HG02588 (cell line): ENCODE measurements at regions not wholly inside any gene's neighbourhood (a gene's known extent, or its start where the extent isn't known, plus 50 kb on each side); places are given as distances from the start of the nearest gene placed in this dataset.
"Not testable (repeated sequence)": the region's sequence is repeated elsewhere in the genome, so short reads cannot be mapped to it uniquely, and the experiment has no call there.

Experiments used
- ATAC-seq: cut with Tn5 transposase; IDR thresholded peaks from one replicate; pipeline ENCODE4 v1.9.1; 2021; ENCODE audit warnings: mild to moderate bottlenecking, moderate library complexity; ENCODE audit not compliant: unreplicated experiment

DNA sequence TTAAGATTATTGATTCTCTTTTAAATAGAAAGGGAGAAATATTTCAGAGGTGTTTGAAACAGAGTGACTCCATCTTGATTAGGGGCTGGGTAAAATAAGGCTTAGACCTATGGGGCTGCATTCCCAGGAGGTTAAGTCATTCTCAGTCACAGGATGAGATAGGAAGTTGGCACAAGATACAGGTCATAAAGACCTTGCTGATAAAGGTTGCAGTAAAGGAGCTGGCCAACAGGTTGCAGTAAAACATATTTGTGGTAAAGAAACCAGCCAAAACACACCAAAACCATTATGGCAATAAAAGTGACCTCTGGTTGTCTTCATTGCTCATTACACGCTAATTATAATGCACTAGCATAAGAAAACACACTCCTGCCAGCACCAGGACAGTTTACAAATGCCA, 165.0 kb downstream of the SPIN4 start:
- ATAC-seq, result no peak

DNA sequence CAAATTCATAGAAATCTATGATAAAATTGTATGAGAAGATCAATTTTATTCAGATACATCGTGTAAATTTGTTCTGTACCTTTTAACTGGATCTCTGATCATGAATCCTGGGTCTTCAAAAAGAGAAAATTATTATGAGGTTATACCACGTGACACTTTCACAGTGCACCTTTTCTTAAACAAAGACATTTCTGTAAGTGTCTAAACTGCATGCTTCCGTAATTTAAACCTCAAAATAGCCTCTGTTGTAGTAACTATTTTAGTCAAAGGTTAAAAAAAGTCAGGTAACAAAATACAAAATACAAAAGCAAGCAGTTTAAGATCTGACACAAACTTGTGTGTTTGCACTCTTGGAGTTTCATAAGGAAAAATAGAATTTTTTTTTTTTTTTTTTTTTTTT, 171.3 kb downstream of the SPIN4 start:
- ATAC-seq, result not testable (repeated sequence)

DNA sequence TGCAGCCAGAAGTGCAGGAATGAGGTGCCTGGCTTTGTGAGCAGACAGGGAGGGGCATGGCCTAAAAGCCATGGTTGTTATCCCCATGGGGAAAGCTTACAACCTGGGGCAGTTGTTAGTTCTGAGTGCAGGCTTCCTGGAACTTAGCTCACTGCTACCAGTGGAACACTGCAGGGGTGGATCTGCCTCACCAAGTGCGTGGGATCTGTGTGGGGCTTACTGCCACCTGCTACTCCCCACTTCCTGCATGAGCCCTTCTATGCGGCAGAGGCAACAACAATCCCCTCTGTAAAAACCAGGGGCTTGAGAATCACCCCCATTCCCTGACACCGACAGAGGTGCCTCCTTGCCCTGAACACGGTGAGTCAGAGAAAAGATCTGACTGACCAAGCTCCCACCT, 174.6 kb downstream of the SPIN4 start:
- ATAC-seq, result not testable (repeated sequence)

DNA sequence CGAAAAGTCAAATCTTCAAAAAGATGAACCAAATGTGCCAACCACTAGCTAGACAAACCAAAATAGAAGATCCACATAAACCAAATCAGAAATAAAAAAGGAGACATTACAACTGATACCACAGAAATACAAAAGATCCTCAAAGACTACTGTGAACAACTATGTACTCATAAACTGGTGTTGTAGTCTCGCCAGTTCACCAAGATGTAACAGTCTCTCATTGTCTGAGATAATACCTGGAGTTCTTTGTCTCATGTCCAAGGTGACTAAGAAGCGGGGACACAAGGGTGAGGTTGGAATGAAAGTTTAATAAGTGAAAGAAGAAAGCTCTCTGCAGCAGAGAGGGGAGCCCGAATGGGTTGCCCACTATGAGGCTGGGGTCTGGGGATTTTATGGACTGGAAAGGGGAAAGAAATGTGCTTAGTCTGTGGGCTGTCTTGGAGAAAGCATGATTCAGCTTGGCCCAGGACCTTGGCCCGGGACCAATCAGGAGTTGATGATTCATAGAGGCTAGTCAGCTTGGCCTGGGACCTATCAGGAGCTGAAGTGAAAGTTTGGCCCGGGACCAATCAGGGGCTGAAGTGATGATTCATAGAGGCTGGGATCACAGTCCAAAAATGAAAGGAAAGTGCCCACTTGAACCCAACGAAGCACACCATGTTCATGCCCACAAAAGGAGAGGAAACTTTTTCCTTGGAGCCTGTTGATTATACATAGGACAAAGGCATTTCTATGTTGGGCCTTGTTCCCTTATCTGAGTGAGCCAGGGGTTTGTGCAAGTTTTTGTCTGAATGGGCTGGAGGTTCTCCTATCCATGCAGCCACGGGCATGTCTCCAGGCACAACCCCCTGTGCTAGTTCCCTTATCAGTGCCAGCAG, 177.1 kb downstream of the SPIN4 start:
- ATAC-seq, result not testable (repeated sequence)

DNA sequence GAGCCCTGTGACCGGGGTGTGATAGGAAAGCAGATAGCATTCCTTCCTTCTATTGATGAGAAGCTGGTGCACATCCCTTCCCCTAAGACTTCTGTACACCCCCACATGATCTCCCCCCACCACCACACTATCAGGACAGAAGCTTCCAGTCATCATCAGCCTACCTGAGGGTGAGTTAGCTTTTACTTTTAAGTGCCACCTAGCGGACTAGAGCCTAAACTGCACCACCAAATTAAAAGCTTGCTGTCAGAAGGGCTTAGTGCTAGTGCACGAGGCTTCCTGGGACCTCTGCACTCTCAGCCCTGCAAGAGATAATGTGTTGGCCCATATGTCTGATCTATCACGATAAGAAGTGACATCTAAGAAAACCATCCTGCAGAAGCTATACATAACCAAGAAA, 181.7 kb downstream of the SPIN4 start:
- not testable (repeated sequence) for ATAC-seq

DNA sequence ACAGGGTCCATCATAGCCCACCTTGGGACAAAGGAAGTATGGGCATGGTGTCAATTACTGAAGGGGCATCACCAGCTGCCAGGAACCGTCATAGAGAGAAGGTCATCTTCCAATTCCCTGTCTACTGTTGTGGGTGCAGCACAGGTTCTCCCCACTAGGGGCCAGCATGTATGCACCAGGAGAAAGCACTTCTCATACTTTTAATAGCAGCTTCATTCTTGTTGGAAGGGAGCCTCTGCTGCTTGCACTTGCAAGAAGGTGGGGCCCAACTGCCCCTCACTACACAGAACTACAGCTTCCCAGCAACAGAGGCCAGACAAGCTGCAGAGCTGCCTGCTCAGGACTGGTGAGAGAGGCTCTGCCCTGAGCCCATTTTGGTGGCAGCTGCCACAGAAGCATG, 182.2 kb downstream of the SPIN4 start:
- ATAC-seq, result not testable (repeated sequence)

DNA sequence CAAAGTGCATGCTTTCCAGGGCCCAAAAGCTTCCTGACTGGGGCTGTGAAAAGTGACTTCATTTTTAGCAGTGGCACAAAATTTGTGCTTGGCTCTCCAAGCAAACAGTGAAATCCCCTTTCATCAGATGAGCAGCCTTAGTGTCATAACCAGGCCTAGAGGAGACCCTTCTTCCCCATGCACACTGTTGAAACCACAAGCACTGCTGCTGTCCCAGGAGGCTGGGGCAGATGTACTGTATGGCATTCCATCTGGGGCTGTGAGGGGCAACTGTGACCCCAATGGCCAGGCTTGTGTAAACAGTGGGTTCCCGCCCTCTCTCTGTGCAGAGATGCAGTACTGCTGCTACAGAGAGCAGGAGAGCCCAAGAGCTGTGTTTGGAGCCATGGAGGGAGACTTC, 184.1 kb downstream of the SPIN4 start:
- not testable (repeated sequence) for ATAC-seq

DNA sequence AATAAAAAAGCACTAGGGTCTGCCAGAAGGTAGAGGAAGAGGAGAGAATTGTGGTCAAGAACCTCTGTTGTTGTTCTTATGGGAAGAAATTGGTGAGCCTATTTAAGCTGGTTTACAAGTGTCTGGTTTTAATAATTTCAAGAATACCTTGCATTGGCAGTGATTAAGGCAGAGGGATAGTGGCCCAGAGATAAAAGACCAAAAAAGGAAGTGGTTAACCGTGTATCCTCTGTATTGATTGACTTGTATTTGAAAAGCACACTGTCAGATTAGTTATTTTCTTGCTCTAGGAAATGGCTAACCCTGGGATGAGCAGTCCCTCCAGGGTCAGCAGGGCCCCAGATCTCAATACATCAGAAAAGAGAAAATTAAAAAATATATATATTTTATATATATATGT, 190.1 kb downstream of the SPIN4 start:
- not testable (repeated sequence) for ATAC-seq

DNA sequence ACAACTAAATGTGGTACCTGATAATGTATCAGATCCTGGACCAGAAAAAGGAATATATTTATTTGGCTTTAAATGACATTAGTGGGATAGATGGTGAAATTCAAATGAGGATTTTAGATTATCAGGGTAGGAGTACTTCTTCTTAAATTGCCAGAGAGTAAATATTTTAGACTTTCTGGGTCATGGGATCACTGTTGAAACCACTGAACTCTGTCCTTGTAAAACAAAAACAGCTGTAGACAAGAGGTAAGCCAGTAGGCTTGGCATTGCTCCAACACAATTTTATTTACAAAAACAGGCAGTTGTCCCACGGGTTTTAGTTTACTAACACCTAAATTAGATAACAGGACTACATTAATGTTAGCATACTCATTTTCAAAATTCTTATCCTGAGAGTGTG, 190.8 kb downstream of the SPIN4 start:
- ATAC-seq, result not testable (repeated sequence)

DNA sequence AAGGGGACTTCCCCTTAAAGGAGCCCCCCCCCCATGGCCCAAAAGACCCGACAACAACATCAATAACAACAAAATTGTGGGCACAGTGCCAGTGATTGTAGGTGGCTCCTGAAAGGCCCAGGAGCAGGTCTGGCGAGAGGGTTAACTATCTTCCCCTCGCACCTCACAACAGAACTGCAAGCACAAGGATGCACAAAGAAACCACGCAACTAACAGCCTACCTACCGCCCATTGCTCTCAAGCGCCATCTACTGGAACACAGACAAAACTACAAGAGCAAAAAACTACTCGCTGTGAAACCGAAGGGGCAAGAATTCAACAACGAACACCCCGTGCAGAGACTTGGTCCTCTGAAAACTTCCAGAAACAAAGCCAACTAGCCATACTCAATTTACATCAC, 205.6 kb downstream of the SPIN4 start:
- not testable (repeated sequence) for ATAC-seq

DNA sequence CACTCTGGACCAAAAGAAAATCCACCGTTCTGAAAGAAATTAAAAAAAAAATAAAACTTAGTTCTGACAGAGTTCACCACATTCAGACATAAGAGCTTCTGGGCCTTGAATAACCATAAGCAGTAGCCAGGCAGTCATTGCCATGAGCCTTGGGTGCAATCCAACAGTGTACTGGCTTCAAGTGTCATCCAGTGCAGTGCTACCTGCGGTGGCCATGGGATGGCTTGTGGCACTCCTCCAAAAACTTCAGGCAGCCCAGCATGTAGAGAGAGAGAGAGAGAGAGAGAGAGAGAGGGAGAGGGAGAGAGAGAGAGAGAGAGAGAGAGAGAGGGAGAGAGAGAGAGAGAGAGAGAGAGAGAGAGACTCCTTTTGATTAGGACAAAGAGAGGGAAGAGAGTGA, 208.5 kb downstream of the SPIN4 start:
- ATAC-seq, result not testable (repeated sequence)

DNA sequence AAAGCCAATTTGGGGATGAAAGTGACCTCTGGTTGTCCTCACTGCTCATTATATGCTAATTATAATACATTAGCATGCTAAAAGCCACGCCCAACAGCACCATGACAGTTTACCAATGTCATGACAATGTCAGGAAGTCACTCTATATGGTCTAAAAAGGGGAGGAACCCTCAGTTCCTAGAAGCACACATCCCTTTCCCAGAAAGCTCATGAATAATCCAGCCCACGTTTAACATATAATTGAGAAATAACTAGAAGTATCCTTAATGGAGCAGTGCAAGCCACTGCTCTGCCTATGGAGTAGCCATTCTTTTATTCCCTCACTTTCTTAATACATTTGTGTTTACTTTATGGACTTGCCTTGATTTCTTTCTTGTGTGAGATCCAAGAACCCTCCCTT, 215.3 kb downstream of the SPIN4 start:
- ATAC-seq, result not testable (repeated sequence)

DNA sequence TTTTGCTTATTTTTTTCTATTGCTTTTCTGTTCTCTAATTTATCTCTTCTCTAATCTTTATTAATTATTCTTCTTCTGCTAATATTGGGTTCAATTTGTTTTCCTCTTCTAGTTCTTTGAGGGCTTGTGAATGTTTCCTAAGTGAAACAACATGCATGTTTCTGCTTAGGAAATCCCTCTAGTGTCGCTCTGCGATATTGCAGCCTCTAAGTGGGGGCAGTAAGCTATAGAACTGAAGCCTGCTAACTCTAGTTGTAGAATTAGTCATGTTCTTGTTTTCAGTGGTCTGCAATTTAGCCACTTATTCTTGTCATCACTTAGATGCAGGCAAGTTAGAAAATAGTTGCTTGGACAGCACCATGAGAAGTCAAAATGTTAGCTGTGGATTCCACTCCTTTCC, 222.6 kb downstream of the SPIN4 start:
- ATAC-seq, result no peak

DNA sequence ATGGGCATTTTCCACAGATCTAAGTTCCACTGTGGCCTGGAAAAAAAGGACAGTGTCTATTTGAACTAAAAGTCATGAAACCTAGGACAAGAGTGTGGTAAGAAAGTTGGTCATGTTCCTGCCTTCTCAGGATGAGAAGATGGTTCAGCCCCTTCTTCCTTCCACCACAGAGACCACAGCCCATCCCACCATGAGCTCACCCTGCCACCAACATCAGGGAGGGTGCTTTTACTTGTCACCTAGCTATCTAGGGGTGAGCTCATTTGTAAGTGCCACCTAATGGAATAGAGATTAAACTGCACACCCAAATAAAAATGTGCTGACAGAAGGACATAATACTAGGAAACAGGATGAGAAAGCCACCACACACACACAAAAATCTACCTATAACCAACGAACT, 235.9 kb downstream of the SPIN4 start:
- ATAC-seq, result no peak

DNA sequence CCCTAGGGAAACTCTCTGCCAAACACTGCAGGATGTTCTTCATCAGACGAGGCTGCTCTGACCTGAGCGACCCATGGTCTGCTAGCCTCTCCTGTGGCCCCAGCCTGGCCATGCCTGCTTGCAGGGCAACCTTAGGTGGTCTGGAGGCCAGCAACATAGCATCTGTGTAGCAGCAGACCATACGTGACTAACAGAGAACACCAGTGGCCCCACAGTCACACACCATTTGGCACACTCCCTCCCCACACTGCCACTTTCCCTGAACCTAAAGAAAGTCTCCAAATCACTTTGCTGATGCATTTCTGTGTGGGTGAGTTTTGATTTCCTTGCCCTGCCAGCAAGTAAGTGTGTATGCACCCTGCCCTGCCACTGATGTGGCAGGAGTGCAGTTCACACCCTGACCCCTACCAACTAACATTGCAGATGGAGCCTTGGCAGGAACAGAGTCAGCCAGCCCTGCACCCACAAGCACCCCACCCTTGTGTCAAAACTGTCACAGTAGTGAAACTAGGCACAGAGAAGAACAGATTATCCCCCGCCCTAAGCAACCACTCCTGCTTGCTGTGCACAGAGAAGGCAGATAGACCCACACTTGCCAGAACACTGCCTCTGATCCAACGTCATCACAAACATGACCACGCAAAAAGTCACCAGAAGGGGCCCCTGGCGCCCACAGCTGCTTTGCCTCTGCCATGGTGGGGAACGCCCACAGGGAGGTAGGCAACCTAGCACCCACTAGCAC, 249.1 kb downstream of the SPIN4 start:
- ATAC-seq, result no peak

DNA sequence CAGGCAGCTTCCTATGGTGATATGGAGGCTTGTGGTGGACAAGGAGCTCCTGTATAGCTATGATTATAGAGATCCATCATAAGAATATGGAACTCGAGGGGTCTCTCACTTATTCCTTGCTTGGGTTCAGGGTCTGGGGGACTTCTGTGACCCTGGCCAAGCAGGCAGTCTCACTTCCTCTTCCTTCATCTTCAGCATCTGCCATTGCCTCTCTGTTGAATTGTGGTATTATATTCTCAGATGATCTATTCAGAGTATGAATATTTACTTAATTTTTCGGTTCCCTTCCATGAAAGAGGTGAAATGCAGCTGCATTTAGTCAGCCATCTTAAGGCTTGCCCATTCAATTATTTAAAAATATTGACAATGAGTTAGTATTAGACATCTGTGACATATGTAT, 292.9 kb downstream of the SPIN4 start:
- ATAC-seq, result no peak

DNA sequence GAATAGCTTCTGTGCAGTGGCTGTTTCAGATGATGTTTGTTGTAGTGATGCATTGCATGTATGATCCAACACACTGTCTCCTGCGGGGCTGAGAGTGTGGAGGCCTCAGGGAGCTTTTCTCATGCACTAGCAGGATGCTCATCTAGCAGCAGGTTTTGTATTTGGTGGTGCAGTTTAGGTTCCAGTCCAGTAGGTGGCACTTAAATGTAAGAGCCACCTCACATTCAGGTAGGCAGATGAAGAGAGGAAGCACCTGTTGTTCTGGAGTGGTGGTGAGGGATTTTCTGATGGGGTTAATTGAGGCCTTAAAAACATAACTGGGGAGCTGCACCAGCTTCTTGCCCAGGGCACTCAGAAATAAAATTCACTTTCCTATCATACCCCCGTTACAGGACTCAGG, 300.9 kb downstream of the SPIN4 start:
- no peak for ATAC-seq

DNA sequence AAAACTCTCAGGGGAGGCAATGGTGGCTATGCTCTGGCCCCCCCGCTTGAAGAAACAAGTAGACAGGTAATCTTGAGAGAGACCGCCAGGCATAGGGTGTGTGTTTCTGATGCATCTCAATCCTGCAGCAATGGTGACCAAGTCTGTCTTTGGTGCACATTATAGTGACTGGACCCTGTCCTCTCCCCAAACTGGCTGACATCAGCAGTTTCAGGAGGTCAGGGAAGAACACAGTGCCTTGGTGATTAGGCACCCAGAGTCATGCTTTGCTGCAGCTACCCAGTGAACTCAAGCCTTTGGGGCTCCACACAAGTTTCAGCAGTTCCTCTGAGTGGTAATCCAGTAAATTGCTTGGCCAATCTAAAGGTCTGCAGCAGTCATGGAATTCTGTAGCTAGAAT, 318.3 kb downstream of the SPIN4 start:
- no peak for ATAC-seq

DNA sequence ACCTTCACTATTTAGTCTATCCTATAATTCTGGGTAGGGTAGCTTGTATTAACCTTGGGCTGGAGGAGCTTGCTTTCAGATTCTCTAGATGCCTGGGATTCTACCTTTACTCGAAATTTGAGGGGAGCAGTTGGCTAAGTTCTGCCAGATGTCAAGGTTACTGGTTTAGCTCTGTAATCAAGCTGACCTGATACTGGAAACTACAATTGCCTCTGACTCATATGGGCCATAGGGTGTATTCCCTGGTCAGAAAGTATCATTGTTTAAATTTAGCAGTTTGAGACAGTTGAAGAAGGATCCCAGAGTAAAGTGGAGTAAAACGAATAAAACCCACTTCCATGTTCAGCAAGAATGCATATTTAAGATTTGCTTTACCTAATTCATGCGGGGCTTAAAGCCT, 337.6 kb downstream of the SPIN4 start:
- ATAC-seq, result no peak

DNA sequence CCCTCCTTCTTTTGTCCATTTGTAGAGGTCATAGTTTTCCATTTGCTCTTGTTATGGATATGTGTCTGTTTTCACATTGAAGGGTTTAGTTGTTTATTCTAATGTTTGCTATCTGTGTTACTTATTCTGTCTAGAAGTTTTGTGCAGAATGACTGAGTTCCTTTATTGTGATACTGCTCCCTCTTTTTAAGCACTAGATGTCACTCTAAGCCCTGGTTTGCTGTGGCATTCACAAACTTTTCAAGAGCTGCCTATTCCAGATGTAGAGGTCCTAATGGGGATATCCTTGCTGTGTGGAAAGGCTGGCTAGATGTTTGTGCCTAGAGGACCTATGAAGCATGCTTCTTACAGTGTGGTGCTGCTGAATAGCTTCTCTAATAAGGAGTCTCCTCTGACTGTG, 338.6 kb downstream of the SPIN4 start:
- no peak for ATAC-seq

DNA sequence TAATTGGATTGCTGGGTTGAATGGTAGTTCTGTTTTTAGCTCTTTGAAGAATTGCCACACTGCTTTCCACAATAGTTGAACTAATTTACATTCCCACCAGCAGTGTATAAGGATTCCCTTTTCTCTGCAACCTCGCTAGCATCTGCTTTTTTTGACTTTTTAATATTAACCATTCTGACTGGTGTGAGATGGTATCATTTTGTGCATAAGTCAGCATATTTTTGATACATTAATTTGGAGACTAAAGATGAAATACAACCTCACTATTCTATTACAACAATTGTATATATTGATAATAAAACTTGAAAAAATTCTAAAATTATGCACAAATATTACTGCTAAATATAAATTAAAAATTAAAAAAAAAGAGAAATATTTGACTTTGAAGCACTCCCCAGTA, 350.9 kb downstream of the SPIN4 start:
- ATAC-seq, result not testable (repeated sequence)
